Lung (tissue), 11 donors: ENCODE measurements at regions not wholly inside any gene's neighbourhood (a gene's known extent, or its start where the extent isn't known, plus 50 kb on each side); places are given as distances from the start of the nearest gene placed in this dataset.

Source experiments
- ATAC-seq: fragments of 200-7000 bp; cut with Tn5 transposase; one replicate; pipeline ENCODE4 v1.9.1; 2020; ENCODE audit warnings: moderate number of reproducible peaks; ENCODE audit not compliant: insufficient read depth, low FRiP score
- DNase-seq, 3 donors: peaks; one replicate each; pipeline ENCODE4 v3.0.0-alpha.2; 2013 to 2017
- H3K27ac ChIP-seq, 2 donors: one replicate each; pipeline ENCODE4 v1.5.1; 2013; ENCODE audit warnings: mild to moderate bottlenecking in 2 of 2, moderate library complexity in 2 of 2, control low read depth in 1 of 2, inconsistent platforms in 1 of 2, low read depth in 1 of 2, low read length in 1 of 2
- H3K27me3 ChIP-seq, 3 donors: one replicate each; pipeline ENCODE4 v1.5.1; 2013; ENCODE audit warnings: low read length in 2 of 3; ENCODE audit not compliant: control insufficient read depth in 3 of 3, insufficient read depth in 3 of 3
- H3K36me3 ChIP-seq, 4 donors: one replicate each; pipeline ENCODE4 v1.5.1; 2013; ENCODE audit warnings: low read length in 4 of 4, mild to moderate bottlenecking in 1 of 4, moderate library complexity in 1 of 4; ENCODE audit not compliant: control insufficient read depth in 4 of 4, insufficient read depth in 4 of 4
- H3K4me1 ChIP-seq, 5 donors: one replicate each; pipeline ENCODE4 v1.5.1; 2013; ENCODE audit warnings: low read length in 5 of 5, mild to moderate bottlenecking in 2 of 5, moderate library complexity in 1 of 5; ENCODE audit not compliant: control insufficient read depth in 5 of 5, insufficient read depth in 5 of 5
- H3K4me3 ChIP-seq: one replicate; pipeline ENCODE4 v1.5.1; 2013; ENCODE audit warnings: mild to moderate bottlenecking, control low read depth, moderate library complexity
- H3K9ac ChIP-seq, 2 donors: one replicate each; pipeline ENCODE4 v1.5.1; 2013; ENCODE audit warnings: low read length in 2 of 2, control low read depth in 1 of 2; ENCODE audit not compliant: insufficient read depth in 1 of 2
- H3K9me3 ChIP-seq, 4 donors: one replicate each; pipeline ENCODE4 v1.5.1; 2013; ENCODE audit warnings: low read length in 3 of 4, mild to moderate bottlenecking in 1 of 4, moderate library complexity in 1 of 4; ENCODE audit not compliant: control insufficient read depth in 4 of 4, insufficient read depth in 3 of 4
- CTCF ChIP-seq: IDR thresholded peaks from 2 replicates; pipeline ENCODE4 v1.5.1; 2012; ENCODE audit warnings: mild to moderate bottlenecking; ENCODE audit errors: control extremely low read depth, extremely low read depth
- WGBS, 2 donors: extraction: QIAGEN DNeasy Blood & Tissue Kit; methylation state at CpG; one replicate each; pipeline ENCODE4 v1.1.7; 2013; 5-methylcytosine and 5-hydroxymethylcytosine counted together
- donor health status: control.
- donor health status: control.
- donor health status: Bipolar disorder and iron deficiency.
- donor health status: healthy.
- donor health status: DM: yes; HTN: yes; CAD: no.

DNA sequence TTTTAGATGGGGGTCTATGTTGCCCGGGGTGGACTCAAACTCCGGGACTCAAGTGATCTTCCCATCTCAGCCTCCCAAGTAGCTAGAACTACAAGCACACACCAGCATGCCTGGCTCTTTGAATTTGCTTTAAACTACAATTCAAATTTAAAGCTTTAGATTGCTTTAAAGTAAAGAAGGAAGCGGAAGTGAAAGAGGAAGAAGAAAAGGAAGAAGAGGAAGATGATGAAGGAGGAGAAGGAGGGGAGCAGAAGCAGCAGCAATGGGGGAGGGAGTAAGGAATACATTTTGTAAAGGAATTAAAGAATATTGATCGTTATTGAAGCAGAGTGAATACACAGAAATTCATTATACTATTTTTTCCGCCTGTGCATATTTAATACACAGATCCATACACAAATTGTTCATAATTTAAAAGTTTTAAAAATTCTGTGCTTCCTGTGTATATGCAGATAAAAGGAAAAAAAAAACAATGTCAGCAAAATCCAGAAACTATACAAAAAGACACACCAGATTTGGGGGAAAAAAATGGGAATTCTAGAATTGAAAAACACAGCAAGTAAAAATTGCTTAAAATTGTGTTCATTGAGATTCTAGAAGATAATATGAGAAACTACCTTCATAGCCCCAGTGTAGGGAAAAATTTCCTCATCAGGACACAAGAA lies 60.8 kb upstream of the KCNMA1 start:
- no peak for TF ChIP-seq CTCF
- WGBS, 2 donors: 79 to 84% methylated on average over 5 of the region's 5 CpGs

DNA sequence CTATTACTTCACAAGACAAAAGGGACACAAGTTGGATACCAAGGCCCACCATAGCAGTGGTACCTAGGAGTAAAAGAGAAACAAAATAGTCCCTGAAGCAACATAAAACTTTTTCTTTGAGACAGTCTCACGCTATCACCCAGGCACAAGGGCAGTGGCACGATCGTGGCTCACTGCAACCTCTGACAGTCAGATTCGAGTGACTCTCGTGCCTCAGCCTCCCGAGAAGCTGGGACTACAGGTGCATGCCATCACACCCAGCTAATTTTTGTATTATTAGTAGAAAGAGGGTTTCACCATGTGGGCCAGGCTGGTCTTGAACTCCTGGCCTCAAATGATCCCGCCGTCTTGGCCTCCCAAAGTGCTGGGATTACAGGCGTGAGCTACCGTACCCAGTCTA lies 59.0 kb upstream of the KCNMA1 start:
- Histone ChIP-seq H3K4me1 (no peaks in the 10 kb centered on the region), H3K27ac (no peak overlapping the region), H3K9ac (no peak overlapping the region), H3K36me3 (no peaks in the 10 kb centered on the region), H3K27me3 (peaks cover 0 to 7% (median 4%) of the 10 kb centered on the region in 3 donors), H3K9me3 (no peaks in the 10 kb centered on the region), H3K4me3 (no peak overlapping the region)
- no peak for DNase-seq
- WGBS, 2 donors: 91 to 97% methylated on average over 10 of the region's 10 CpGs
- ATAC-seq: no peak
- TF ChIP-seq CTCF: no peak

More for the DNA sequence above, 60.8 kb upstream of the KCNMA1 start:
- Histone ChIP-seq H3K4me1 (no peaks in the 10 kb centered on the region), H3K4me3 (no peak overlapping the region), H3K27me3 (peaks cover 2 to 7% (median 4%) of the 10 kb centered on the region in 3 donors), H3K9ac (no peak overlapping the region), H3K27ac (no peak overlapping the region), H3K36me3 (no peaks in the 10 kb centered on the region), H3K9me3 (no peaks in the 10 kb centered on the region)
- no peak for ATAC-seq
- DNase-seq: no peak

- Histone ChIP-seq H3K36me3 (no peaks in the 10 kb centered on the region), H3K27ac (no peak overlapping the region), H3K27me3 (peaks cover 0 to 14% (median 4%) of the 10 kb centered on the region in 3 donors), H3K4me3 (no peak overlapping the region), H3K9me3 (no peaks in the 10 kb centered on the region), H3K9ac (no peak overlapping the region), H3K4me1 (no peaks in the 10 kb centered on the region)
- WGBS, 2 donors: 75 to 93% methylated on average over 1 of the region's 1 CpG
- ATAC-seq (no peak), DNase-seq (no peak)
- no peak for TF ChIP-seq CTCF
Measured at GRCh38 chr10:77695186-77695585, 57.6 kb upstream of the KCNMA1 start.

GRCh38 chr10:77692782-77693181 lies 55.2 kb upstream of the KCNMA1 start:
- DNase-seq: no peak
- peaks cover 0 to 1% (median 0%) of the 10 kb centered on the region in 4 donors for H3K9me3 ChIP-seq
- H3K9ac ChIP-seq: no peak overlapping the region
- H3K4me1 ChIP-seq: no peaks in the 10 kb centered on the region
- 73 to 79% methylated on average over 3 of the region's 3 CpGs for WGBS, 2 donors
- TF ChIP-seq CTCF: no peak
- H3K27ac ChIP-seq: no peak overlapping the region
- H3K4me3 ChIP-seq: no peak overlapping the region
- peaks cover 0 to 18% (median 0%) of the 10 kb centered on the region in 3 donors for H3K27me3 ChIP-seq
- ATAC-seq: no peak
- no peaks in the 10 kb centered on the region for H3K36me3 ChIP-seq
